ENCODE measurements at regions not wholly inside any gene's neighbourhood (a gene's known extent, or its start where the extent isn't known, plus 50 kb on each side); places are given as distances from the start of the nearest gene placed in this dataset.
A peak's percentile ranks its signal among the peaks of the same experiment; 100 is the strongest.

- H3K27me3 ChIP-seq (replicated peaks in 1 of 7) = peaks cover 0 to 5% (median 0%) of the 10 kb centered on the region in 7 donors
- WGBS, 5 donors = 64 to 81% (median 69%) methylated on average over 18 of the region's 18 CpGs
- peaks cover 0 to 4% (median 0%) of the 10 kb centered on the region in 8 donors for H3K9me3 ChIP-seq
- TF ChIP-seq POLR2AphosphoS5 (IDR thresholded peaks at IDR 0.05) (no peak), CTCF (IDR thresholded peaks at IDR 0.05 in 8 of 11, conservative IDR thresholded peaks at IDR 0.05 in 3 of 11) (no peak), POLR2A (IDR thresholded peaks at IDR 0.05) (no peak)
- no peak overlapping the region for H3K27ac ChIP-seq
- no peaks in the 10 kb centered on the region for H3K36me3 ChIP-seq
- intact Hi-C loops (cut with DNase I; ENCODE audit: low total_unique reads) = no loop called here
- H3K4me1 ChIP-seq = no peaks in the 10 kb centered on the region
- DNase-seq = peak; percentile 29
- H3K4me3 ChIP-seq = no peak overlapping the region
Measured at GRCh38 chr6:168387911-168388310, 53.1 kb upstream of the SMOC2 start.

GRCh38 chr6:168388641-168389633 is 52.0 kb upstream of the SMOC2 start:
- intact Hi-C loops (cut with DNase I; ENCODE audit: low total_unique reads) = no loop called here
- 74 to 92% (median 86%) methylated on average over 31 to 32 of the region's 32 CpGs for WGBS, 5 donors
- Histone ChIP-seq H3K9me3 (no peaks in the 10 kb centered on the region), H3K4me3 (no peak overlapping the region), H3K4me1 (no peaks in the 10 kb centered on the region), H3K27me3 (replicated peaks in 1 of 7) (peaks cover 0 to 5% (median 0%) of the 10 kb centered on the region in 7 donors), H3K36me3 (no peaks in the 10 kb centered on the region), H3K27ac (no peak overlapping the region)
- TF ChIP-seq POLR2AphosphoS5 (IDR thresholded peaks at IDR 0.05) (no peak), POLR2A (IDR thresholded peaks at IDR 0.05) (no peak), CTCF (IDR thresholded peaks at IDR 0.05 in 8 of 11, conservative IDR thresholded peaks at IDR 0.05 in 3 of 11) (no peak)
- peak; percentile 70 for DNase-seq

GRCh38 chr6:168390749-168391420 is 50.1 kb upstream of the SMOC2 start:
- Histone ChIP-seq H3K27me3 (replicated peaks in 1 of 7) (peaks cover 0 to 5% (median 0%) of the 10 kb centered on the region in 7 donors), H3K9me3 (no peaks in the 10 kb centered on the region), H3K36me3 (no peaks in the 10 kb centered on the region), H3K4me3 (no peak overlapping the region), H3K4me1 (no peaks in the 10 kb centered on the region), H3K27ac (no peak overlapping the region)
- TF ChIP-seq POLR2A (IDR thresholded peaks at IDR 0.05) (no peak), CTCF (IDR thresholded peaks at IDR 0.05 in 8 of 11, conservative IDR thresholded peaks at IDR 0.05 in 3 of 11) (no peak)
- DNase-seq = peak; percentile 69
- 55 to 61% (median 57%) methylated on average over 17 of the region's 17 CpGs for WGBS, 5 donors
- intact Hi-C loops (cut with DNase I; ENCODE audit: low total_unique reads) = no loop called here

Measured in spleen (tissue), 11 donors.